HG03066 (cell line): ENCODE measurements at regions not wholly inside any gene's neighbourhood (a gene's known extent, or its start where the extent isn't known, plus 50 kb on each side); places are given as distances from the start of the nearest gene placed in this dataset.
"Not testable (repeated sequence)": the region's sequence is repeated elsewhere in the genome, so short reads cannot be mapped to it uniquely, and the experiment has no call there.

Experiments used
- ATAC-seq: cut with Tn5 transposase; IDR thresholded peaks from one replicate; pipeline ENCODE4 v1.9.1; 2021; ENCODE audit warnings: low read depth; ENCODE audit not compliant: unreplicated experiment

DNA sequence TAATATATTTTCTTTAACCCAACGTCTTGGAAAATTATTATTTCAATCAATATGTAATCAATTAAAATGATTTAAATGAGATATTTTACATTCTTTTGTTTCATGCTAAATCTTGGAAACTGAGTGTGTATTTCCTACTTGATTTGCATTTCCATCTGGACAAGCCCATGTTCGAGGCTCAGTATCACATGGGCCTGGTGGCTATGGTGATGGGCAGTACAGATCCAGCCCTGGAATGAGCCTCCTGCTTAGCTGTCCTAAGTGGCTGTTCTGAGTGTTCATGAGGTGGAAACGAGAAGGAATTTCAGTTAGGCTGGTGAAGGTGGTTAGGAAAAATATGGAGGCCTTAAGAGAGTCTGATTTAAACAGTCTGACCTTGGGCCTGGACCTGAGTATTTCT is 73.0 kb upstream of the ATXN1 start:
- no peak for ATAC-seq

DNA sequence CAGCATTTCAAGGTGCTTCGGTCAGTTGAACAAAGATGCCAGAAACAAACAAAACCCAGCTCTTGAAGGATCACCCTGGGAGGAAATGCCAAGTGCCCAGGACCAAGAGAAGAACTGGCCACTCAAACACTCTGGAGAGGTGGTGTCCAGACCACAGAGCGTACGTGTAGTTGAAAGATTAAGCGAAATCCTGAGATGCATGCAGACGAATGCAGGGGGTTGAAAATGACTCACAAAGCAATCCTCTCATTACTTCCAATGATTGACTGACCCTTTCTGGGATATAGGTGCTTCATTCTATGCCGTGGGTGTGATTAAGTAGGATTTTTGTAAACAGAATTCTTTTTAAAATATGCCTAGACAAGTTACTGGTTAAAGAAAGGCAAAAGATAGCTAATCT is 71.5 kb upstream of the ATXN1 start:
- no peak for ATAC-seq

GRCh38 chr6:16832043-16832567 is 70.8 kb upstream of the ATXN1 start:
- no peak for ATAC-seq

GRCh38 chr6:16831136-16831535 is 69.9 kb upstream of the ATXN1 start:
- ATAC-seq: no peak

- no peak for ATAC-seq
Observed at GRCh38 chr6:16828058-16828457, 66.8 kb upstream of the ATXN1 start.

DNA sequence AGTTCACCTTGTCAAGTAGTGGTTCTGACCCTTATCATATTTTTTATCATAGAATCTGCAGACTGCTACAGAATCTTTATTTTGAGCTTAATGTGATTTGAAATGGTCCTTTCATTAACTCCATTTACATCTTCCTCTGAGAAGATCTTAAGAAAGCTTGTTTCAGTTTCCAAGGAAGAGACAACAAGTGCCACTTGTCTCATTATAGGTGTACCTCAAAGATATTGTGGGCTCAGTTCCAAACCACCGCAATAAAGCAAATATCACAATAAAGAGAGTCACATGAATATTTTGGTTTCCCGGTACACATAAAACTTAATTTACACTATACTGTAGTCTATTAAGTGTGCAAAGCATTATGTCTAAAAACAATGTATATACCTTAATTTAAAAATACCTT is 66.4 kb upstream of the ATXN1 start:
- no peak for ATAC-seq

- no peak for ATAC-seq
Observed at GRCh38 chr6:16825784-16826183, 64.5 kb upstream of the ATXN1 start.

DNA sequence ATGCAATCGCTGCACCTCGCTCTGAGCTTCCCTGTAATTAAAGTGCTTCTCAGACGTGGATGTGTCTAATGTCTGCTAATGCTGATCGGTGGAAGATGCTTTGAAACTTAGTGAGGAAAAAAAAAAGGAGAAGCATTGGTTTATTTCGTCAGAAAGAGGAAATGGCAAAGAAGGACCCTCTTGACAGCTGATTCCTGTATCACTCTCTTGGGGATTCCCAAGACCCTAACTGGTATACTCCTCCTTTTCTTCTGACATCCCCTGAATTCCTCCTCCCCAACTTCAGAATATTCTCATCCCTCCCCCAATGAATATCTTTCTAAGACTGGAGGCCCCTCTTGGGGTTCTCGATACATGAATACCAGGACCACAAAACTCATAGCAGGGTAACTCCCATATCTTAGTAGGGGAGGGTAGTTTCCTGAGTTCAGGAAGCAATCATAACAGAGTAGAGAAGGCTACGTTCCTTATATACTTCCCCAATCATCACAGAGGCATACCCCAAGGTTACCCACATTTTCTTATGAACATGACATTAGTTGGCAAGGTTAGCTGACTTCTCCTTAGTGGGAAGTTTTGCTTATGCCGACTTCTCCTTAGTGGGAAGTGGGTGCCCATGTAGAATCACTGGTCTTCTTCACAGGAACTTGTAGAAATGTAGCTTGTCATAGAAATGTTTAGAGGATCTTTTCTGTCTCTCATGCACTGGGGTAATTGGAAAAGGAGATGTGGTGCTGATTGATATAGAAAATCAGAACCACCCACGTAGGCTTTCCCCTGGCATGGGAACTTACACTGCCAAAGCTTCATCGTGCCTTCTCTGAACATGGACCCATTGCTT is 63.8 kb upstream of the ATXN1 start:
- no peak for ATAC-seq

GRCh38 chr6:16823718-16824352 is 62.6 kb upstream of the ATXN1 start:
- ATAC-seq: no peak

- no peak for ATAC-seq
Observed at GRCh38 chr6:16822975-16823717, 61.9 kb upstream of the ATXN1 start.

DNA sequence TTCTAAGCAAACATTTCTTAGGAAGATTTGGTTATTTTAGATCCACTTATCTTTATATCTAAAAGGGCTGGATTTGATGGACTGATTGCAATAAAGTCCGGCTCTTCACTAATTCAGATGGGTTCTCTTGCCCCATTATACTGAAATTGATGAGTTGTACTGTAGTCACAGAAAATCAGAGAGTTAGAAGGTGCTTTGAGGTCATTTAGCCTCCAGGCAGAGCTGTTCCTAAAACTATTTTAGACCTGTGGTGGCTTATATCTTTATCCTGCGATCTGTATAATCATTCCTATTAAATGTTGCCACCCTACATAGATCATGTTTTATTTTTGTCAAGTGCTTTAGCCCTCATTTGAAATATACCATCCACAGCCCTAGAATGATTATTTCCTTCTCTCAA is 61.3 kb upstream of the ATXN1 start:
- ATAC-seq: no peak

- no peak for ATAC-seq
Observed at GRCh38 chr6:16821834-16822264, 60.6 kb upstream of the ATXN1 start.

DNA sequence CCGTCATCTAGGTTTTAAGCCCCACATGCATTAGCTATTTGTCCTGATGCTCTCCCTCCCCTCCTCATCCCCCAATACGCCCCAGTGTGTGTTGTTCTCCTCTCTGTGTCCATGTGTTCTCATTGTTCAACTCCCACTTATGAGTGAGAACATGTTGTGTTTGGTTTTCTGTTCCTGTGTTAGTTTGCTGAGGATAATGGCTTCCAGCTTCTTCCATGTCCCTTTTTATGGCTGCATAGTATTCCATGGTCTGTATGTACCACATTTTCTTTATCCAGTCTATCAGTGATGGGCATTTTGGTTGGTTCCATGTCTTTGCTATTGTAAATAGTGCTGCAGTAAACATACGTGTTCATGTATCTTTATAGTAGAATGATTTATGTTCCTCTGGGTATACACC is 59.0 kb upstream of the ATXN1 start:
- not testable (repeated sequence) for ATAC-seq

DNA sequence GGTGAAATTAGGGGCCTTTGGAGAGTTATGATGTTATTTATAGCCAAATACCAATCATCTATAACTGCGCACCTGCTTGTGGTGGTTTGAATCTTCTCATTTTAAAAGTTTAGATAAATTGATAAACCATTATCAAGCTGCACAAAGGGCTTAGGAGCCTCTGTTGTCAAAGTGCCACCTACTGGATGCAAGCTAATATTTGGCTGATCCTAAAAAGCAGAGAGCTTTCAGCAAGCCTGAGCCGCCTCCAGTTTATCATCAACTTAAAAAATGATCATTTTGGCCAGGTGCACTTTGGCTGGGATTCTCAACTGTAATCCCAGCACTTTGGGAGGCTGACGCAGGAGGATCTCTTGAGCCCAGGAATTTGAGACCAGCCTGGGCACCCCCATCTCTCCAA is 58.5 kb upstream of the ATXN1 start:
- no peak for ATAC-seq

DNA sequence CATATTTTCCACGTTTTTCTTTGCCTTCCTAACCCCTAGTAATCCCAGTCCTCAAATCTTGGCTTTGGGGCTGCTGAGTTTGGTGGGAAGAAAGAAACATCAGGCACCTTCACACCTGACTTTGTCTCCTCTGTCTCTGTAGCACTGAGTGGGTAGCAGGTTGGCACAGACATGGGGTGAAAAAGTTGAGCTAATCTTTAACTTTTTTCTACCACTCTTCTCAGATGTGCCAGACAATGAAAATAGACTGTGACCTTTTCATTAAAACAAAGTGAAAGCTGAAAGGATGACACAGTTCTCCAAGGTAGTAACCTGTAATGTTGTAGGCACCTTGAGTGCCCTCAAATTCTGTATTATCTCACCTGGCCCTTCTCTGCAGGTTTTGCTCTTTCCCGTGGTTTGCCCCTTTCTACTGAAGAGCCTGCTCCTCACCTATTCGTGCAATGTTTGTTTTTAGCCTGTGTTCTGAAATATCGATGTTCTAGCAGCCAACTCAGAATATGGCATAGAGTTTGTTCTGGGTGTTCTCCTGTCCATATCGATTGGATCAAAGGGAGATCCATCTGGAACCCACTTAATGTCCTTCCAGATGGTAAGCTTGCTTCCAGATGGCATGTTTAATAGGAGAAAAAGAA is 57.8 kb upstream of the ATXN1 start:
- ATAC-seq: no peak

DNA sequence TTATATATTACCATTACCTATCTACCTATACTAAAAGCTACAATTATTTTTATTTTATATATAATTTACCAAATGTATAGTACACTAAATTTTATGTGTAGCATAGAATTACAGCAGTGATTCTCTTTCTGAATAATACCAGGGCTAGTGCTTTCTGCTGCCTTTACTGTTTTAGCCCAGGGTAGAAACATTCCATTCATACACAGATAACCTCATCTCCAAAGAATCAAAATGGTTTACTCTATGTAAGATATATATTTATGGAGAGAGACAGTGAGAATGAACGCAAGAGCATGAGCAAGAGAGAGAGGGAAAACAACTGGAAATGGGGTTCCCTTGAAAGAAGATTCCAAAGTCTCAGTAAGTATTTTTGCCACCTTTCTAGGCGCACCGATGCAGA is 56.3 kb upstream of the ATXN1 start:
- no peak for ATAC-seq

DNA sequence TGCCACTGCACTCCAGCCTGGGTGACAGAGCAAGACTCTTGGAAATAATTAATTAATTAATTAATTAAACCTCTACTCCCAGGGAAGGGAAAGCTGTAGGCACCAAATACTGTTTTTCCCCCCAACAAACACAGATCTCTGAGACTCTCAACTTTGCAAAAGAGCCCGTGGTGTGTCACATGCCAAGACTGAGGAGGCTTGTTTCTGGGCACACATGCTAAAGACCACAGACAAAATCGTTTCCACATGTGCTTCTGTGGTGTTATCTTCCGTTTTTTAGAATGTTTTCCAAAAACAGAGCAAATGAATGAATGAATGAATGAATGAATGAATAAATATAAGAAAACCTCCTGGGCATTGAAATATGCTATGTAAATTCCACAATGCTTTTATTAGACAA is 55.6 kb upstream of the ATXN1 start:
- no peak for ATAC-seq

DNA sequence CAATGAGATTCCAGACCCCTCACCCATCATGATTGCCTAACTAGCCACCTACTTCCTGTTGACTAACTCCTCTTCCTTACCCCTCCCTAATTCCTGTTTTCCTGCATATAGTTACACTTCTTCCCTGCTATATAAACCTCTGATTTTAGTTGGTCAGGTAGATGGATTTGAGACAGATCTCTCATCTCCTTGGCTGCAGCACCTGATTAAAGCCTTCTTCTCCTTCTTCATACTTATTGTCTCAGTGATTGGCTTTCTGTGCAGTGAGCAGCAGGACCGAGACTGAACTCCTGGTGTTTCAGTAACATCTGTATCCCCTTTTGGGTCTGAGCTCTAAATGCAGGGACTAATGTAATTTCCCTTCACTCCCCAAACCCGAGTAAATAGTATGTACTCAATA is 51.7 kb upstream of the ATXN1 start:
- ATAC-seq: no peak

- no peak for ATAC-seq
Observed at GRCh38 chr6:16811277-16811979, 50.2 kb upstream of the ATXN1 start.
